ENCODE measurements at regions not wholly inside any gene's neighbourhood (a gene's known extent, or its start where the extent isn't known, plus 50 kb on each side); places are given as distances from the start of the nearest gene placed in this dataset.

GRCh38 chr14:22231018-22231417 lies 358.0 kb downstream of the DAD1 start:
- no peak overlapping the region for H3K4me3 ChIP-seq (ENCODE audit: low read length)
- H4K20me1 ChIP-seq (ENCODE audit: low read length): no peaks in the 10 kb centered on the region
- peaks cover 8% of the 10 kb centered on the region for H3K4me1 ChIP-seq (ENCODE audit: insufficient read depth, low read length)
- DNase-seq: no peak
- no peaks in the 10 kb centered on the region for H3K9me3 ChIP-seq (ENCODE audit: low read length)
- intact Hi-C loops (cut with micrococcal nuclease): no loop called here
- no peak for ATAC-seq
- no peaks in the 10 kb centered on the region for H3K79me2 ChIP-seq (ENCODE audit: low read length)
- POLR2A ChIA-PET (ENCODE audit: unreplicated experiment): no interaction called here
- no peaks in the 10 kb centered on the region for H3K36me3 ChIP-seq (ENCODE audit: low read depth, low read length)
- no TSS peak for BruUV-seq (replicated peaks)
- no peaks in the 10 kb centered on the region for H3F3A ChIP-seq (ENCODE audit: low read length, unreplicated experiment)
- no peaks in the 10 kb centered on the region for H3K9me2 ChIP-seq (replicated peaks; ENCODE audit: low read length)
- no peak overlapping the region for H3K9ac ChIP-seq (ENCODE audit: low read length)
- no peak overlapping the region for H3K4me2 ChIP-seq (ENCODE audit: low read length)
- H3K27me3 ChIP-seq (ENCODE audit: low read length): no peaks in the 10 kb centered on the region
- TF ChIP-seq CTCF (conservative IDR thresholded peaks at IDR 0.05; ENCODE audit: low read depth, low read length) (no peak), EZH2 (IDR thresholded peaks at IDR 0.05; ENCODE audit: low read length, unreplicated experiment) (no peak), EZH2phosphoT487 (IDR thresholded peaks at IDR 0.05; ENCODE audit: borderline replicate concordance, low read length) (no peak)
- H3K27ac ChIP-seq (ENCODE audit: low read length): no peak overlapping the region
- H2AFZ ChIP-seq (ENCODE audit: low read length): no peak overlapping the region
- CTCF ChIA-PET: no interaction called here

- ChIA-PET CTCF (no interaction called here), POLR2A (ENCODE audit: unreplicated experiment) (no interaction called here)
- Histone ChIP-seq H3K9me2 (replicated peaks; ENCODE audit: low read length) (no peaks in the 10 kb centered on the region), H3K27ac (ENCODE audit: low read length) (no peak overlapping the region), H3K9ac (ENCODE audit: low read length) (no peak overlapping the region), H2AFZ (ENCODE audit: low read length) (no peak overlapping the region), H3K27me3 (ENCODE audit: low read length) (no peaks in the 10 kb centered on the region), H4K20me1 (ENCODE audit: low read length) (no peaks in the 10 kb centered on the region), H3K4me1 (ENCODE audit: insufficient read depth, low read length) (peaks cover 13% of the 10 kb centered on the region), H3F3A (ENCODE audit: low read length, unreplicated experiment) (no peaks in the 10 kb centered on the region), H3K4me2 (ENCODE audit: low read length) (no peak overlapping the region), H3K79me2 (ENCODE audit: low read length) (no peaks in the 10 kb centered on the region), H3K36me3 (ENCODE audit: low read depth, low read length) (no peaks in the 10 kb centered on the region), H3K4me3 (ENCODE audit: low read length) (no peak overlapping the region), H3K9me3 (ENCODE audit: low read length) (no peaks in the 10 kb centered on the region)
- no peak for DNase-seq
- BruUV-seq (replicated peaks): no TSS peak
- no peak for ATAC-seq
- intact Hi-C loops (cut with micrococcal nuclease): no loop called here
- no peak for TF ChIP-seq EZH2 (IDR thresholded peaks at IDR 0.05; ENCODE audit: low read length, unreplicated experiment)
Observed at GRCh38 chr14:22230517-22230916, 358.5 kb downstream of the DAD1 start.

- POLR2A ChIA-PET (ENCODE audit: unreplicated experiment): no interaction called here
- H3K27me3 ChIP-seq (ENCODE audit: low read length): no peaks in the 10 kb centered on the region
- H3K4me2 ChIP-seq (ENCODE audit: low read length): no peak overlapping the region
- intact Hi-C loops (cut with micrococcal nuclease): loop anchor here (2.0 kb wide), 3 partner anchors 24 to 148 kb away; no protein-coding TSS in a partner anchor
- BruUV-seq (replicated peaks): no TSS peak
- no peak overlapping the region for H3K27ac ChIP-seq (ENCODE audit: low read length)
- no peak overlapping the region for H2AFZ ChIP-seq (ENCODE audit: low read length)
- ATAC-seq (no peak), DNase-seq (no peak)
- no peaks in the 10 kb centered on the region for H3K79me2 ChIP-seq (ENCODE audit: low read length)
- no peaks in the 10 kb centered on the region for H4K20me1 ChIP-seq (ENCODE audit: low read length)
- no peaks in the 10 kb centered on the region for H3K9me3 ChIP-seq (ENCODE audit: low read length)
- no peak overlapping the region for H3K9ac ChIP-seq (ENCODE audit: low read length)
- CTCF ChIA-PET: interaction anchor here (1.5 kb wide), 1 partner anchor 26 kb away, joined by 3 read pairs; no protein-coding TSS in a partner anchor
- H3F3A ChIP-seq (ENCODE audit: low read length, unreplicated experiment): no peaks in the 10 kb centered on the region
- TF ChIP-seq CTCF (conservative IDR thresholded peaks at IDR 0.05; ENCODE audit: low read depth, low read length) (no peak), EZH2phosphoT487 (IDR thresholded peaks at IDR 0.05; ENCODE audit: borderline replicate concordance, low read length) (no peak), EZH2 (IDR thresholded peaks at IDR 0.05; ENCODE audit: low read length, unreplicated experiment) (no peak)
- H3K9me2 ChIP-seq (replicated peaks; ENCODE audit: low read length): no peaks in the 10 kb centered on the region
- no peak overlapping the region for H3K4me3 ChIP-seq (ENCODE audit: low read length)
- peaks cover 16% of the 10 kb centered on the region for H3K4me1 ChIP-seq (ENCODE audit: insufficient read depth, low read length)
- H3K36me3 ChIP-seq (ENCODE audit: low read depth, low read length): no peaks in the 10 kb centered on the region
Observed at GRCh38 chr14:22227084-22227483, 361.9 kb downstream of the DAD1 start.
